Keratinocyte (primary cell): ENCODE measurements at regions not wholly inside any gene's neighbourhood (a gene's known extent, or its start where the extent isn't known, plus 50 kb on each side); places are given as distances from the start of the nearest gene placed in this dataset.

ENCODE experiments used
- DNase-seq: peaks from one replicate; pipeline ENCODE4 v3.0.0-alpha.2; 2011; ENCODE audit warnings: low read depth, missing footprints, low spot score
- FAIRE-seq: peaks from 2 replicates; lab custom pipeline; 2011; peaks lifted over from hg19 to GRCh38; lab: Jason Lieb, UNC
- H2AFZ ChIP-seq: 2 replicates; pipeline ENCODE4 v1.6.0; 2012; ENCODE audit warnings: low read length, control low read depth, inconsistent platforms; ENCODE audit not compliant: control insufficient read depth
- H3K27ac ChIP-seq: 2 replicates; pipeline ENCODE4 v1.5.1; 2011; ENCODE audit warnings: low read length; ENCODE audit not compliant: control insufficient read depth, insufficient read depth
- H3K27me3 ChIP-seq: 3 replicates; pipeline ENCODE4 v1.6.0; 2011; ENCODE audit warnings: low read length; ENCODE audit not compliant: control insufficient read depth, insufficient read depth; ENCODE audit errors: extremely low read depth
- H3K36me3 ChIP-seq, 2 experiments: 2 replicates in 1 of 2; 3 replicates in 1 of 2; pipeline ENCODE4 v1.5.1; 2011; ENCODE audit warnings: low read length in 2 of 2, mild to moderate bottlenecking in 1 of 2; ENCODE audit not compliant: control insufficient read depth in 2 of 2, insufficient read depth in 2 of 2; ENCODE audit errors: extremely low read depth in 1 of 2
- H3K4me1 ChIP-seq: 3 replicates; pipeline ENCODE4 v1.5.1; 2011; ENCODE audit warnings: low read length; ENCODE audit not compliant: control insufficient read depth, insufficient read depth; ENCODE audit errors: extremely low read depth
- H3K4me2 ChIP-seq: 3 replicates; pipeline ENCODE4 v1.6.0; 2011; ENCODE audit warnings: low read depth, low read length; ENCODE audit not compliant: control insufficient read depth, insufficient read depth; ENCODE audit errors: extremely low read depth
- H3K4me3 ChIP-seq, 3 experiments: fragments of 200-600 bp in 1 of 3; sonication (generic) in 1 of 3; 2 replicates in 2 of 3; 3 replicates in 1 of 3; pipeline ENCODE4 v1.5.1; 2011 to 2016; ENCODE audit warnings: low read length in 3 of 3, mild to moderate bottlenecking in 3 of 3, control low read depth in 2 of 3, inconsistent platforms in 1 of 3, low read depth in 1 of 3, mixed read lengths in 1 of 3, mixed run types in 1 of 3, moderate library complexity in 1 of 3; ENCODE audit not compliant: control insufficient read depth in 2 of 3, insufficient read depth in 2 of 3; ENCODE audit errors: extremely low read depth in 1 of 3
- H3K79me2 ChIP-seq: 2 replicates; pipeline ENCODE4 v1.6.0; 2012; ENCODE audit warnings: low read length; ENCODE audit not compliant: control insufficient read depth, insufficient read depth
- H3K9ac ChIP-seq: 3 replicates; pipeline ENCODE4 v1.6.0; 2011; ENCODE audit warnings: low read length; ENCODE audit not compliant: control insufficient read depth, insufficient read depth; ENCODE audit errors: extremely low read depth
- H3K9me1 ChIP-seq: 3 replicates; pipeline ENCODE4 v1.6.0; 2011; ENCODE audit warnings: low read length; ENCODE audit not compliant: control insufficient read depth, insufficient read depth; ENCODE audit errors: extremely low read depth
- H3K9me3 ChIP-seq: 2 replicates; pipeline ENCODE4 v1.5.1; 2012; ENCODE audit warnings: low read depth, low read length; ENCODE audit not compliant: control insufficient read depth
- H4K20me1 ChIP-seq: 3 replicates; pipeline ENCODE4 v1.6.0; 2011; ENCODE audit warnings: low read length; ENCODE audit not compliant: control insufficient read depth, insufficient read depth; ENCODE audit errors: extremely low read depth
- CTCF ChIP-seq, 3 experiments: IDR thresholded peaks in 1 of 3; conservative IDR thresholded peaks in 1 of 3; optimal IDR thresholded peaks in 1 of 3; 2 replicates in 2 of 3; 3 replicates in 1 of 3; pipeline versions ENCODE3 to v1.5.1; 2011; ENCODE audit warnings: low read length in 3 of 3, mild to moderate bottlenecking in 3 of 3, moderate library complexity in 2 of 3, control low read depth in 1 of 3, inconsistent platforms in 1 of 3; ENCODE audit not compliant: insufficient read depth in 2 of 3; ENCODE audit errors: extremely low read depth in 1 of 3
- EZH2 ChIP-seq: IDR thresholded peaks from one replicate; pipeline ENCODE4 v1.6.1; 2012; ENCODE audit warnings: inconsistent platforms, mild to moderate bottlenecking, low read length, moderate library complexity
- dilution Hi-C: fragments of 300-500 bp; cut with MboI; formaldehyde crosslinking; loops from one replicate; pipeline ENCODE4 v1.7.0; 2020; ENCODE audit warnings: low sequenced_read_pairs; ENCODE audit not compliant: extremely low pct_ligation_motif_present

- H3K4me2 ChIP-seq = no peak overlapping the region
- TF ChIP-seq EZH2 (no peak), CTCF (optimal IDR thresholded peaks at IDR 0.05 in 1 of 3, IDR thresholded peaks at IDR 0.05 in 1 of 3, conservative IDR thresholded peaks at IDR 0.05 in 1 of 3; ENCODE audit: extremely low read depth in 1 of 3, insufficient read depth in 2 of 3, low read length in 3 of 3) (no peak)
- H3K4me3 ChIP-seq = no peak overlapping the region
- H3K27ac ChIP-seq = no peak overlapping the region
- DNase-seq (no peak), FAIRE-seq (no peak)
- no peaks in the 10 kb centered on the region for H4K20me1 ChIP-seq
- no peaks in the 10 kb centered on the region for H3K27me3 ChIP-seq
- H3K9ac ChIP-seq = no peak overlapping the region
- H3K9me3 ChIP-seq = no peaks in the 10 kb centered on the region
- no peaks in the 10 kb centered on the region for H3K9me1 ChIP-seq
- H2AFZ ChIP-seq = no peak overlapping the region
- no peaks in the 10 kb centered on the region for H3K4me1 ChIP-seq
- H3K79me2 ChIP-seq = no peaks in the 10 kb centered on the region
- dilution Hi-C loops = no loop called here
- H3K36me3 ChIP-seq = no peaks in the 10 kb centered on the region
Measured at GRCh38 chr2:19507137-19507536, 148.7 kb upstream of the OSR1 start.

- H3K4me1 ChIP-seq = no peaks in the 10 kb centered on the region
- no peaks in the 10 kb centered on the region for H3K36me3 ChIP-seq
- TF ChIP-seq EZH2 (no peak), CTCF (optimal IDR thresholded peaks at IDR 0.05 in 1 of 3, IDR thresholded peaks at IDR 0.05 in 1 of 3, conservative IDR thresholded peaks at IDR 0.05 in 1 of 3; ENCODE audit: extremely low read depth in 1 of 3, insufficient read depth in 2 of 3, low read length in 3 of 3) (no peak)
- no peak overlapping the region for H3K27ac ChIP-seq
- H3K4me3 ChIP-seq = no peak overlapping the region
- H2AFZ ChIP-seq = peak overlapping the region; percentile 50
- DNase-seq (no peak), FAIRE-seq (peak; percentile 46)
- no peaks in the 10 kb centered on the region for H4K20me1 ChIP-seq
- dilution Hi-C loops = no loop called here
- no peaks in the 10 kb centered on the region for H3K9me3 ChIP-seq
- H3K27me3 ChIP-seq = no peaks in the 10 kb centered on the region
- H3K9me1 ChIP-seq = no peaks in the 10 kb centered on the region
- no peak overlapping the region for H3K9ac ChIP-seq
- H3K79me2 ChIP-seq = no peaks in the 10 kb centered on the region
- no peak overlapping the region for H3K4me2 ChIP-seq
Measured at GRCh38 chr2:19505199-19506136, 147.0 kb upstream of the OSR1 start.
